Left hindlimb (tissue), 1 donor: ENCODE measurements at regions not wholly inside any gene's neighbourhood (a gene's known extent, or its start where the extent isn't known, plus 50 kb on each side); places are given as distances from the start of the nearest gene placed in this dataset.

ENCODE experiments used
- DNase-seq: peaks from one replicate; pipeline ENCODE4 v3.0.0-alpha.2; 2018

GRCh38 chr14:65187421-65188049, 85.2 kb upstream of the MAX start:
- no peak for DNase-seq

GRCh38 chr14:65190312-65190711, 88.0 kb upstream of the MAX start:
- DNase-seq, result no peak

- DNase-seq, result no peak
These were observed 89.4 kb upstream of the MAX start for GRCh38 chr14:65191716-65192115.

- DNase-seq, result no peak
These were observed 90.4 kb upstream of the MAX start for GRCh38 chr14:65192686-65193085.

GRCh38 chr14:65193916-65194590, 91.7 kb upstream of the MAX start:
- no peak for DNase-seq

- DNase-seq, result no peak
These were observed 92.9 kb upstream of the MAX start for GRCh38 chr14:65195042-65195719.

- DNase-seq, result no peak
These were observed 96.0 kb upstream of the MAX start for GRCh38 chr14:65198346-65198745.

- DNase-seq, result no peak
These were observed 98.1 kb upstream of the MAX start for GRCh38 chr14:65200454-65200853.

- no peak for DNase-seq
These were observed 101.3 kb upstream of the MAX start for GRCh38 chr14:65203574-65203973.

GRCh38 chr14:65204056-65204455, 101.7 kb upstream of the MAX start:
- no peak for DNase-seq

GRCh38 chr14:65206078-65206447, 103.7 kb upstream of the MAX start:
- DNase-seq, result no peak

- DNase-seq, result no peak
These were observed 104.3 kb upstream of the MAX start for GRCh38 chr14:65206448-65207096.

GRCh38 chr14:65208548-65208947, 106.2 kb upstream of the MAX start:
- no peak for DNase-seq

GRCh38 chr14:65210118-65210821, 108.0 kb upstream of the MAX start:
- no peak for DNase-seq

- DNase-seq, result no peak
These were observed 108.5 kb upstream of the MAX start for GRCh38 chr14:65210822-65211182.

GRCh38 chr14:65211341-65211987, 109.1 kb upstream of the MAX start:
- no peak for DNase-seq

- DNase-seq, result no peak
These were observed 111.0 kb upstream of the MAX start for GRCh38 chr14:65213316-65213715.

- no peak for DNase-seq
These were observed 112.4 kb upstream of the MAX start for GRCh38 chr14:65214741-65215140.

GRCh38 chr14:65219353-65219752, 117.0 kb upstream of the MAX start:
- no peak for DNase-seq

- DNase-seq, result no peak
These were observed 120.1 kb upstream of the MAX start for GRCh38 chr14:65222440-65222858.

- DNase-seq, result no peak
These were observed 121.3 kb upstream of the MAX start for GRCh38 chr14:65223636-65224035.

GRCh38 chr14:65224799-65225198, 122.5 kb upstream of the MAX start:
- no peak for DNase-seq
